GM19452 (cell line): ENCODE measurements at regions not wholly inside any gene's neighbourhood (a gene's known extent, or its start where the extent isn't known, plus 50 kb on each side); places are given as distances from the start of the nearest gene placed in this dataset.

Experiments used
- ATAC-seq: cut with Tn5 transposase; IDR thresholded peaks from one replicate; pipeline ENCODE4 v1.9.1; 2021; ENCODE audit not compliant: unreplicated experiment

DNA sequence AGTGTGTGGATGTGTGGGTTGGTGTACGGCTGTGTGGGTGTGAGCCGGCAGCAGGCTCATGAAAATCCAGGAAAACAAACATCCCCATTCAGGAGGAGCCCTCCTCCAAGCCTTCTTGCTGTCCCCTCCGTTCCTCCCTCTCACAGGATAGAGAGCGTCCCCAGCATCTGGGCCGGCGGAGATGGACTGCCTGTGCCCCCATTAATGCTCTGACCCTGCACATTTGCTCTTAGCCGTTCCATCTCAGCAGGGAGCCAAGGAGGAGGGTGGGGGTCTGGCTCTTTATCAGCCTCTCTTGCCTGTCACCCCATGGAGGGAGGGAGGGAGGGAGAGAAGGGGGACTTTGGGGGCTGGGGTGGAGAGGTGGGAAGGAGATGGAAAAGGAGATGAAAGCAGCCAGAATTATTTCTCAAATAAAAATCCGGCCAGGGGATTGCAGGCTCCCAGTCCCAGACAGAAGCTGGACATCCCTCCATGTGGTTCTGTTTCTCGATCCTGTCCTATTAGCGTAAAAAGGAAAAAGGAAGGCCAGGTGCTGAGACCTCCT is 240.0 kb upstream of the ZFHX3 start:
- ATAC-seq = no peak

DNA sequence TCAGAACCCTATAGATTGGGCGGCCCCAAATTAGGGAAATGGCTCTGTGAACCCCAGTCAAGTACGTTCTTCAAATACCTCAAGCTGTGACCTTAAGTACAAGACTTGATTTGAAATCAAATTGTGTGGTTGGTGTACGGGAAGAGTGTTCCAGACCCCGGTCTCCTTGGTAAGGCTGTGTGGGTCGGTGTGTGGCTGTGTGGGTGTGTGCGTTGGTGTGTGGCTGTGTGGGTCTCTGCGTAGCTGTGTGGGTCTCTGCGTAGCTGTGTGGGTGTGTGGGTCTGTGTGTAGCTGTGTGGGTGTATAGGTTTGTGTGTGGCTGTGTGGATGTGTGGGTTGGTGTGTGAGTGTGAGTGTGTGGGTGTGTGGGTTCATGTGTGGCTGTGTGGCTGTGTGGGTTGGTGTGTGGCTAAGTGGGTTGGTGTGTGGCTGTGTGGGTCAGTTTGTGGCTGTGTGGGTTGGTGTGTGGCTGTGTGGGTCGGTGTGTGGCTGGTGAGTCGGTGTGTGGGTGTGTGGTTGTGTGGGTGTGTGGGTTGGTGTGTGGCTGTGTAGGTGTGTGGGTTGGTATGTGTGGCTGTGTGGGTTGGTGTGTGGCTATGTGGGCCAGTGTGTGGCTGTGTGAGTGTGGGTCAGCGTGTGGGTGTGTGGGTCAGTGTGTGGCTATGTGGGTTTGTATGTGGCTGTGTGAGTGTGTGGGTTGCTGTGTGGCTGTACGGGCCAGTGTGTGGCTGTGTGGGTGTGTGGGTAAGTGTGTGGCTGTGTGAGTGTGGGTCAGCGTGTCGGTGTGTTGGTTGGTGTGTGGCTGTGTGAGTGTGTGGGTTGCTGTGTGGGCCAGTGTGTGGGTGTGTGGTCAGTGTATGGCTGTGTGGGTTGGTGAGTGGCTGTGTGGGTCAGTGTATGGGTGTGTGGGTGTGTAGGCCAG is 238.7 kb upstream of the ZFHX3 start:
- no peak for ATAC-seq

DNA sequence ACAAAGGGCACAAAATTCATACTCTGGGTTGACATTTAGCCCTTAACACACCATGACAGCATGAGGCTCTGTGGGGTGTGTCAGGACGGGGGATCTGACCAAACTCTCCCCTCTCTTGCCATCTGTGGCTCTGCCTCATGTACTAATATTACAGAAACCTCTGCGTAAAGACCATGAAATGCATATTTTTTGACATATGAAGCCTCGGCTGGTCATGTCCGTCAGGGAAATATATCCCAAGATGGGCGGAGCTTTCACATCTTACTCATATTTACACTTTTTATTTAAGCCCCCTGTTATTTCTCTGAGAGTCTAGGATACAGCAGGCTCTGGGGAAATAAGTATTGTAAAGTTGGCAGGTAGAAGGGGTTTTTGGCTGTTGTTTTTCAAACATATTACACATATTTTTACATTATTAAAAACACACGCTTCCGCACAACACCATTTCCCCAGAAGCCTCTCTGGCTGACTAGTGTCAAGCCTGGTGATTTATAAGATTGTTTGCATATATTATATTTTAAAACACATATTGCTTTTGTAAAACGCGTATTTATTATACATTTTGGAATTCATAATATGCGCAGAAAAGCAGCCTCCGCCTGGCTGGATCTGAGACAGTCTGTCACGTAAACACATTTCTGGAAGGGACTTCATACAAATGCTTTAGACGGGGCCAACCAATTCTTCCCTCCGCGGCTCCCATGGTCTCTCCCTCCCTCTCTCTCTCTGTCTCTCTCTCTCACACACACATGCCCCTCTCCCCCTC is 237.7 kb upstream of the ZFHX3 start:
- no peak for ATAC-seq

DNA sequence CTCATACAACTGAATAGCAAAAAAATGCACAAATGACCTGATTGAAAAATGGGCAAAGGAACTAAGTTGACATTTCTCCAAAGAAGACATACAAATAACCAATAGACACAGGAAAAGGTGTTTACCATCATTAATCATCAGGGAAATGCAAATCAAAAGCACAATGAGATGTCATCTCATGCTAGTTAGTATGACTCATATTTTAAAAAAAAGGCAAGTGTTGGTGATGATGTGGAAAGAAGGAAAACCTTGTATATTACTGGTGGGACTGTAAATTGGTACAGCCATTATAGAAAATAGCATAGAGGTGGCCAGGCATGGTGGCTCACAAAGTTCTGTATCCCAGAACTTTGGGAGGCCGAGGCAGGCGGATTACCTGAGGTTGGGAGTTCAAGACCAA is 232.5 kb upstream of the ZFHX3 start:
- ATAC-seq = no peak

DNA sequence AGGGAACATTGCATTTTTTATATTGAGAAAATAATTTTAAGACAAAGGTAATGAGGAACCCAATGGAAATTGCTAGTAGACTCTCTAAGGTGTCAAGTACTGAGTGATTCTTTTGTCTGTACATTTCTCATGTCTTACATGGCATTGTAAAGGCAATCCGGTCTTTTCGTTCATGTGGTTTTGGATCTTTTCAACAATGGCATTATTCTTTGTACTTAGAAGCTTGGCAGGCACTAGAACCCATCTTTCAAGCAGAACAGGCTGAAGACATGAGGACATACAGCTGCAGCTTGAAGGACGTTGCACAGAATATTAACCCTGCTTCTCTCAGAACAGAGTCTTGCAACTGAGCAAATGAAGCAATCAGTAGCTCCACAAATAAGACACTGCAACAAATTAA is 231.5 kb upstream of the ZFHX3 start:
- ATAC-seq = no peak

DNA sequence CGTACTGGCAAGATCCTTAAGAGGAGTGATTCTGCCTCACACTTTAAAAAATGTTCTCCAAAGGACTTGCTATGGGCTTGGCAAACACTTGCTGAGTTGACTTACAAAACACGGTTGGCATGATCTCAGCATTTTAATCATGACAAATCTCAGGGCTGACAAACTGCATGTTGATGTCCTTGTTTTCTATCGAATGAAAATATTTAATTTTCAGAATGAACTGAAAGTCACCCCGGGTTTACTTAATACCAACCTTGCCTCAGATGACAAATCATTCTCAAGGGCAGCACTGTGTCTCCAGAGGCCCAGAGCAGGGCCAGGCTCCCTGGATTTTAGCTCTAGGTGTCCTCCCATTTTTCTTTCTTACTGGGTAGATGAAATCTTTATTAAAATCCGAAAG is 229.1 kb upstream of the ZFHX3 start:
- ATAC-seq = no peak

DNA sequence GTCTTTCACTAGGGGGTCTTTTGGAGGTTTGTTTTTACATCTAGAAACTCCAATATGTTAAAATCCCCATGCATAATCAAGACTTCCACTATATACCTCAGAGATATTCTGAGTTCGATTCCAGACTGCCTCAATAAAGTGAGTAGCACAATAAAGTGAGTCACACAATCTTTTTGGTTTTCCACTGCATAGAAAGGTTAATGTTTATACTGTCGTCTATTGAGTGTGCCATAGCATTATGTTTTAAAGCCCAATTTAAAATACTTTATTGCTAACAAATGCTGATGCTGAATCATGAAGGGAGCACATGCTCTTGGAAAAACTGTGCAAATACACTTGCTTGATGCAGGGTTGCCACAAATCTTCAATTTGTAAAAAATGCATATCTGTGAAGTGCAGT is 227.5 kb upstream of the ZFHX3 start:
- no peak for ATAC-seq

DNA sequence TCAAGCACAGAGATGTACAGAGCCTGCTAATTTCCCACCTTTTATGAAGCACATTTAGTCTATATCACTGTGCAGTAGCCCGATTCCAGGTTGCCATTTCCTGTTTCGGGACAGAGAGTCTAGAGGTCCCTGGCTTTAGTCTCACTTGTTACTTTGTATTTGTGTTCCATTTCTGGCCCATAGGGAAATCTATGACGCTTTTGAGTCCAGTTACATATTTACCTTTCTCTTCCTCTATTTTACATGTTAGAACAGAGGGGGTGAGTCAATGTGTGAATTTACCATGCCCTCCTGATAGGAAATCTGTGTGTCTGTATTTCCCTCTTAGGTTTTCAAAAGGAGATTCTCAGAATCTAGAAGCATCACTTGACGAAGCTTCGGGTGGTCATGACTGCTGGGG is 227.1 kb upstream of the ZFHX3 start:
- peak; percentile 55 for ATAC-seq

DNA sequence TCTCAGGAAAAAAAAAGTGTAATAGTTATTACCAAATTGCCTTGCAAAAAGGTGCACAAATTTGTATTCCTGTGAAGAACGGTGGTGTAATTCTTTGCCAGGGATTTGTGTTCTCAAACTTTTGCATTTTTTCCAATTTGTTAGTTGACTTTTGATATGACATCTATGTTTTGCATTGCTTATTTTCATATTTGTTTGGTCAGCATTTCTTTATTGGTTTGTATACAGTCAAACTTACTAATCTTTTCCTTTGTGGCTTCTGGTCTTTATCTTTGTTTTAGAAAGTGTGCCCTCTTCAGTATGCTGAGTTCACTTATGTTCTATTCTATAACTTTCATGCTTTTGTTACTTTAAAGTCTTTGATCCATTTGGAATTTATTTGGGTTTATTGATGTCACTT is 226.2 kb upstream of the ZFHX3 start:
- no peak for ATAC-seq

DNA sequence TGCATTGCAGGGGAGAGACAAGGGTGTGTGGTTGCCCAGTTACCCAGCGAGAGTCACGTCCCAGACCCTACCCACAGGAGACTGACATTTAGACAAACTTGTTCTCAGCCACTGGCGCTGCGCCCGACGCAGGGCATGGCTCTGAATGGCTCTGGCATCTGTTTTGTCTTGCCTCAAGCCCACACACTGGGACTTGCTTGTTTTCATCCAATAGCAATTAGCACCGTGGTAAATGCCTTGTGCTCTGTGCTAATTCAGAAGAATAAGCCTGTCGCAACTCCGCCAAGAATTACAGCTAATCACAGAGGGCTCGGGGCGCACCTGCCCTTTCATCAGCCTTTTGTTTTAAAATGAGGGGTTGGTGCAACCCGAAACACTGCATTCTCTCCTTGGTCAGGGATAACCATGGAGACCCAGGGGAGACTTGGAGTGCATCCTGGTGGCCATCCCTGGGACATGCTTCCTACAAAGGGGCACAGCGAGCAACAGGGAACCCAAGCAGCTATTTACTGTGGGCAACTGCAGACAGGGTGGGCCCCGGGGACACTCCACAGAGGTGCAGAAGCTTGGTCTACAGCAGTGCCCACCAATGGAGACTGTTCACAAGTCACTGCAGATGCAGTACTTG is 220.6 kb upstream of the ZFHX3 start:
- no peak for ATAC-seq

DNA sequence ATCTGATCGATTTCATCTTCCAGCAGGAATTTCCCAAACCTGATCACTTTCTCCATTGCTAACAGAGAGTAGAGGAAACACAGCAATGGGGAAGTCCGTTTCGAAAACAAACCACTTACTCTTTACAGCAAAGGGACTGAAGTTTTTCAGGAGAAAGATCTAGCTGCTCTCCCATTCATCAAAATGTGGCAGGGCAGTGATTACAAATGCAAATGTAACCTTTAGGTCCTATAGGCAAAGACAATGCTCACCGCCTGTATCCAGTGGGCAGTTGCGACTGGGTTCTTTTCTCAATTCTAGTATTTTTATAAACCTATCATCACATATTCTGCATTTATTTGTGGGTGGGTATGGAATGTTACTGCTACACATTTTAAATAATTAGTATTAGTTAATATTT is 218.0 kb upstream of the ZFHX3 start:
- ATAC-seq = no peak

DNA sequence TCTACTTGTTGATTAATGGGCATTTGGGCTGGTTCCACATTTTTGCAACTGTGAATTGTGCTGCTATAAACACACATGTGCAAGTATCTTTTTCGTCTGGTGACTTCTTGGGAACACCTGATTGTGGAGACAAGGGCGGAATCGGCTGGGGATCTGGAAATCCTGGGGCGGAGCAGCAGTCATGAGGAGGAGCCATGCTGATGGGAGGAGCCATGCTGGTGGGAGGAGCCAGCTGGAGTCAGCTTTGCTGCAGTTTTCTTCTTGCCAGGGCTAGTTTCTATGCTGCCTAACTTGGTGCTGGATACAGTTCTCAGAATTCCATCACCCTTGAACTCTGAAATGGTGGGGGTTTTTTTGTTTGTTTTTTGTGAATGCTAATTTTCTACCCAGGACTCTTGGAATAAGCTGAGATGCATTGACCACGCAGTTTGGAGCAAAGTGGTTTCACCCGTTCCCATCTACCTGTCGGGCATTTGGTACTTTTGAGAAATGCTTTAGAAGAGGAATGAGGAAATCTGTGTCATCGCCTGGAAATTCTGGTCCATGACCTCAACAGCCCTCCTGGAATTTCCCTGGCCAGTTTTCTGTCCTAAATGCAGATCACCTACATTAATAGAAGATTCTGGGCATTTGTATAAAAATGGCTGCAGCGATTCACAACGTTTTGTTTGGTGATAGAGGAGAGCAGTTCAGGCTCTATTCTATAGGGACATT is 217.4 kb upstream of the ZFHX3 start:
- ATAC-seq = no peak

DNA sequence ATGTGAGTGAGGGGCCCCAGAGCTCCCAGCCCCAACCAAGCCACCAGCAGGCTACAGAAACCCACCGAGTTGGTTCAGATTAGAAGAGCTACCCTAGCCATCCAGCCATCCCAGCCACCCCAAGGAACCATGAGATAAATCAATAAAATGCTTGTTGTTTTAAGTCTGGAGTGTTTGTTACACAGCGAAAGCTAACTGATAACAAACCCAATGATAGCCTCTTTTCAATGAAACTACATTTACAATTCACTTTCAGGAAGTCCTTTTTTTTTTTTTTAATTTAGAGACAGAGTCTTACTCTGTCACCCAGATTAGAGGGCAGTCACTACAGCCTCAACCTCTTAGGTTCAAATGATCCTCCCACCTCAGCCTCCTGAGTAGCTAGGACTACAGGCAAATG is 215.0 kb upstream of the ZFHX3 start:
- no peak for ATAC-seq

DNA sequence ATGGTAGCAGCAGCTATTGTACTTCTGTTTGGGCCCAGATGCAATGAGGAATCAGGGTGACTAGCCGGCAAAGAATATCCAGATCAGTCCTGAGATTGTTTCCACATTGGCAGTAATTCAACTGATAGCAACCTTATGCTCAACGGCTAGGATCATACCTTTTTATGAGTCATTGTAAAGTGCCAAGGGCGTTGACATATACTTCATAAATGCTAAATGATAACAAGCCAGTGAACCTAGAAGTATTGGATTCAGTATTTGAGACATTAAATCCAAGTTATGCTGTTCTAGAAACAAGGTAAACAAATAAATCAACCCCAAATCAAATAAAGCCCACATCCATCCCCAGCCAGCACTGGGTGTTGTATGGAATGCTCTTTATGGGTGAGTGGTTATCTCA is 207.1 kb upstream of the ZFHX3 start:
- no peak for ATAC-seq

DNA sequence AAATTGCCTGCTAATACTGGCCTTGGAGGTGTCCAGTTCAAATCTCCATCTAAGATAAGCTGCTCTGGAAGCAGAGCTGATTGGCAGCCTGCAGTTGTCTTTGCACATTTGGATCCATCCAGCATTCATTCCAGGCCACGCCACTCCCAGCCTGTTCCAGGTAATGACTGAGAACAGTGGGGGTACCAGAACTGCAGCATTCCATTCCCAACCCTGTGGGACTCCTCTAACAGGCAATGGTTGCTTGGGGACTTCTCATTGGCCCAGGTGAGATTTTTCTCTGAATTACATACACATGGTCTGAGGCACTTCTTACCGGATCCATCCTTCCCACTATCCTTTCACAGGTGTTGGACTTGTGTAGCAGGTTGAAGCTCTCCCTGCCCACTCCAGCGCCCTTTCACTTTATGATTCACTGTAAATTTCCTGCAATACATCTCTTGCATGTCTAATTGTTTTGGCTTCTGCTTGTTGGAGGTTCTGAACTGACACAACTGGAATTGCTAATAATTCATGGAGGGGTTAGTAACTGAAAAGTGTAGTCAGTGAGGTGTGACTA is 206.1 kb upstream of the ZFHX3 start:
- no peak for ATAC-seq

DNA sequence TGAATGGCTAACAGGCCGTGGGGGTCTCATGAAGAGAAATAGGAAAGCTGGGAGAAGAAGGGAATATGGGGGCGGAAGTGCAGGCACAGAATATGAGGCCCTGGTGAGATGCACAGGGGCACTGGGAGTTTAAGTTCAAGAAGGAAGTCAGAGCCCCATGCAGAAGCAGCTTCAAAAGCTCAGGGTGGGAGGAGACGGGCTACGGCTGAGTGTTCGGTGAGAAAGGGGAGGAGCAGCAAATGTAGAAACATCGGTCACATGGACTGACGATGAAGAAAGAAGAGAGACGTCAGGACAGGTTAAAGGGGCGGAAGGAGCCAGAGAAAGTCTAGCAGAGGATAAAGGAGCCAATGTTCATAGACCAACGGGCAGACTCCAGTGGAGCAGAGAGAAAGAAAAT is 204.5 kb upstream of the ZFHX3 start:
- no peak for ATAC-seq

DNA sequence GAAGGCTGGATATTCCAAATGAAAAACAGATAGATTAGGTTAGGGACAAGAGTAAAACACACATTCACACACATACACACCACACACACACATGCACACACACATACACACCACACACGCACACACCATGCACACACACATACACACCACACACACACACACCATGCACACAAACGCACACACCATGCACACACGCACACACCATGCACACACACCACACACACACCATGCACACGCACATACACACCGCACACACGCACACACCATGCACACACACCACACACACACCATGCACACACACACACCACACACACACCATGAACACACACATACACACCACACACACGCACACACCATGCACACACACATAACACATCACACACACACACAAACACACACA is 203.7 kb upstream of the ZFHX3 start:
- ATAC-seq = no peak

DNA sequence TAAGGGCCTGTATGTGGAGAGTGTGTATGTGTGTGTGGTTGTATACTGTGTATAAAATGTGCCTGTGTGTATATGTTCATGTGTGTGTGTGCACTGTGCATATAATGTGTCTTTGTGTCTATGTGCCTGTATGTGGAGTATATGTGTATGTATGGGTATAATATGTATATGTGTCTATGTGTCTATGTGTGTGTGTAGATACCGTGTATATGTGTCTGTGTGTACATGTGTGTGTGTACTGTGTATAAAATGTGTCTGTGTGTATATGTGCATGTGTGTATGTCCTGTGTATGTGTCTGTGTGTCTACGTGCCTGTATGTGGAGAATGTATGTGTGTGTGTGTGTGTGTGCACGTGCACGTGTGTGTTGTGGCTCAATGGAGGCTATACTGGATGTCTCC is 200.4 kb upstream of the ZFHX3 start:
- no peak for ATAC-seq

DNA sequence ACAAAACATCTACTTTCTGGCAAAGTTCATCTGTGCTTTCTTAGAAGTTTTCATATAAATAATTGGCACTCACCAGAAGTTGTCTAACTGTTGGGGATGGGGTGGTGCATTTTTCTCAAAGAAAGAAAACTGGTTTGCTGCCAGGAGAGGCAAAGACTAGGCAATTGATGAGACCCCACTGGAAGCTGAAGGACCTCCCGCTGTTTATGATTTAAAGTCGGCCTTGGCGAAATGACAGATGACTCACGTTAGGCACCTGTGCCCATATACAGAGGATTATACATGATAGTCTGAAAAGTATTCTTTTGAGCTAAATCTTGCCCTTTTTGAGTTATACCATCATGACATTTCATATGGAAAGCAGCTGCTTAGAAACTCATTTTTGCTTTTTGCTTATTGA is 193.0 kb upstream of the ZFHX3 start:
- ATAC-seq = no peak

DNA sequence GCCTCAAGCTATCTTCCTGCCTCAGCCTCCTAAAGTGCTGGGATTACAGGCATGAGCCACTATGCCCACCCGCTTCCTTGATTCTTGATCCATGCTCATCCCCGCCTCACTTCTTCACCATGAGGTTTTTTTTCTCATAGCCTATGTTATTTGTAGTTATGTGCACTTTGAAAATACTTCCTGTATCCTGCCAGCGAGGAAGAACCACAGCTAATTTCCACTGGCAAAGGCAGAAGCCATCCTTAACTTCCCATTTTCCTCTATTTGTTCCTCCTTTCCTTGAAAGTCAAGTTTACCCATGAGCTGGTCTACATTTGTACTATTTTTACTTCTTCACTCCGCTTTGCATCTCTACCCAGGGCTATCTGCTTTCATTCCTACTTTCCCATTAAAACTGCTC is 189.7 kb upstream of the ZFHX3 start:
- no peak for ATAC-seq

DNA sequence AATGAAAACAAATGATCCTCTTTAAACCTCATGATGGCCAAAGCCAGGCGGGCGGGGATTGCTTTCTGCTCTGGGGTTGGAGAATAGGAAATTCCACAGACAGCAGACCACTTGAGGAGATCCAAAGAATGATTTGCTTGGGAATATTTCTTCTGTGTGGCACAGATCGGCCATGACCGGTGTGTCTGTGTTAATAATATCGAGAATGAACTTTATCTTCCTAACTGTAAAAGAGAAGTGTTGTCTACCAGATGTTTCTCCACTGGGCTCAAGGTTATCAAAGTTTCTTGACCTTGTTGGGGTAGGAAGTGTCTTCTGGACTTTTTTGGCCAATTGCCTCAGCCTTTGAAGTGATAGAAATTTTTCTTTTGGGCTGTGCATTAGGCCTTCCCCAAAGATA is 186.6 kb upstream of the ZFHX3 start:
- no peak for ATAC-seq
